Germinal center (tissue), 1 donor: ENCODE measurements at regions not wholly inside any gene's neighbourhood (a gene's known extent, or its start where the extent isn't known, plus 50 kb on each side); places are given as distances from the start of the nearest gene placed in this dataset.
"Not testable (repeated sequence)": the region's sequence is repeated elsewhere in the genome, so short reads cannot be mapped to it uniquely, and the experiment has no call there.

ENCODE experiments used
- DNase-seq: peaks from one replicate; pipeline ENCODE4 v3.0.0; 2012; ENCODE audit warnings: mixed read lengths, low spot score

GRCh38 chr7:88614736-88615135 is 144.8 kb upstream of the ZNF804B start:
- DNase-seq, result no peak

- DNase-seq, result no peak
Observed at GRCh38 chr7:88610942-88611341, 148.6 kb upstream of the ZNF804B start.

DNA sequence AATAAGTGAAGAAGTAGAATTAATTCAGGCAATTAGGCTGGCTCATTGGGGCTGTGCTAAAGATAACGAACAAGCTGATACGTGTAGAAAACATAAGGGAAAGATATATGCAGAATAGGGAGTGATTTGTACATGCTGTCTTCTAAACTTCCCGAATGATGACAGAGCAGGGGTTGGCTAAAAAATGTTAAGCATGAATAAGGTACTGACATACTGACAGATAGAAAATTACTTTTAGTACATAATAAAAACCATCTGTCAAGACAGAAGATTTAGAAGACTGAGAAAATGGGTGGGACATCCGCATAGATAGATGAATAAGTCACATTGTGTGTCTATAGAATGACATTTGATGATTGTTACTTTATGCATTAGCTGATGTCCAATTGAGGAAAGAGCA is 158.8 kb upstream of the ZNF804B start:
- no peak for DNase-seq

DNA sequence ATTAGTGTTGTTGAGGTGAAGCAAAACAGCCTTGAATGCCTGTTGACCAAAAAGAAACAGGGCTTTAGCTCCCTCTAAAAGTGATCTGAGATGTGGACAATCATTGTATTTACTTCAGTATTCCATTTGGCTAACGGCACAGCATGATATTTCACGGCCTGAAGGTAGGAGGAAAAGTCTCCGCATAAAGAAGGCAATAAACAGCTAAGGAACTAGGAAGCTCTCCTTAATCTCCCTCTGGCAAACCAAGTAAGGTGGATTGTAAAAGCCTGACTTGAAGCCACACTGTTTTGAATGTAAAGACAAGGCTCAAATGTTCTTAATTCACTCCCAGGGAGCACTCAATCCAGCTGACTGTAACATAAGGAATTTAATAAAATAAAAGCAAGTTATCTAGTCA is 160.0 kb upstream of the ZNF804B start:
- DNase-seq, result no peak

GRCh38 chr7:88597941-88598425 is 161.5 kb upstream of the ZNF804B start:
- DNase-seq, result no peak

- no peak for DNase-seq
Observed at GRCh38 chr7:88590963-88591362, 168.5 kb upstream of the ZNF804B start.

GRCh38 chr7:88589927-88590326 is 169.6 kb upstream of the ZNF804B start:
- no peak for DNase-seq

- no peak for DNase-seq
Observed at GRCh38 chr7:88586890-88587289, 172.6 kb upstream of the ZNF804B start.

GRCh38 chr7:88586219-88586618 is 173.3 kb upstream of the ZNF804B start:
- DNase-seq, result no peak

GRCh38 chr7:88576720-88577119 is 182.8 kb upstream of the ZNF804B start:
- no peak for DNase-seq

DNA sequence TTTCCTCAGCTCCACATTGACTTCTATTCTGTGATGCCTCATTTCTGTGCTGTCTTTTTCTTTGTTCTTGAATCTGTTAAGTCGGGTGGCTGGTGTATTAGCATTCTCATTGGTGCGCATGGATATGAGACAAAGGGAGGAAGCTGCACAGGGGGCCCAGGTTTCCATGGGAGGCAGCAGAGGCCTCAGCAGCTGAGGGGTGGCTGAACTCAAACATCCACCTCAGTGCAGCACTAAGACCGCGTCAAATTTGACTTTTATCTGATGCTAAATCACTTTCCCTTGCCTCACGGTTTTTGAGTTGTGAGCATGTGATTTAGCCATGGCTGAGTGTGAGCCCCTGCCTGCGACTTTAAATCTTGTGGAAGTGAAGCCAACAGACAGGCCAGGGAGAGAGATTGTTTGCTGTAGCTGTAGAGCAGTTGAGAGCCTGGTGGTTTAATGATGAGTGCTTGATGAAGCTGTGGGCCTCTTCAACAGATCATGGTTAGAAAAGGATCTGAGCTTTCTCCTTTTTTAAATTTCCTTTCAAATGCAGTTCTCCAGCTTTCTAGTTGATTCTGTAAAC is 193.3 kb upstream of the ZNF804B start:
- no peak for DNase-seq

- no peak for DNase-seq
Observed at GRCh38 chr7:88565401-88565800, 194.1 kb upstream of the ZNF804B start.

DNA sequence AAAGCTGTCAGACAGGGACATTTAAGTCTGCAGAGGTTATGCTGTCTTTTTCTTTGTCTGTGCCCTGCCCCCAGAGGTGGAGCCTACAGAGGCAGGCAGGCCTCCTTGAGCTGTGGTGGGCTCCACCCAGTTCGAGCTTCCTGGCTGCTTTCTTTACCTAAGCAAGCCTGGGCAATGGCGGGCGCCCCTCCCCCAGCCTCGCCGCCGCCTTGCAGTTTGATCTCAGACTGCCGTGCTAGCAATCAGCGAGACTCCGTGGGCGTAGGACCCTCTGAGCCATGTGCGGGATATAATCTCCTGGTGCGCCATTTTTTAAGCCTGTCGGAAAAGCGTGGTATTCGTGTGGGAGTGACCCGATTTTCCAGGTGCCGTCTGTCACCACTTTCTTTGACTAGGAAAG is 203.1 kb upstream of the ZNF804B start:
- DNase-seq, result not testable (repeated sequence)

DNA sequence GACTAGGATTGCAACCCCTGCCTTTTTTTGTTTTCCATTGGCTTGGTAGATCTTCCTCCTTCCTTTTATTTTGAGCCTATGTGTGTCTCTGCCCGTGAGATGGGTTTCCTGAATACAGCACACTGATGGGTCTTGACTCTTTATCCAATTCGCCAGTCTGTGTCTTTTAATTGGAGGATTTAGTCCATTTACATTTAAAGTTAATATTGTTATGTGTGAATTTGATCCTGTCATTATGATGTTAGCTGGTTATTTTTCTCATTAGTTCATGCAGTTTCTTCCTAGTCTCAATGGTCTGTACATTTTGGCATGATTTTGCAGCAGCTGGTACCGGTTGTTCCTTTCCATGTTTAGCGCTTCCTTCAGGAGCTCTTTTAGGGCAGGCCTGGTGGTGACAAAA is 204.7 kb upstream of the ZNF804B start:
- not testable (repeated sequence) for DNase-seq

DNA sequence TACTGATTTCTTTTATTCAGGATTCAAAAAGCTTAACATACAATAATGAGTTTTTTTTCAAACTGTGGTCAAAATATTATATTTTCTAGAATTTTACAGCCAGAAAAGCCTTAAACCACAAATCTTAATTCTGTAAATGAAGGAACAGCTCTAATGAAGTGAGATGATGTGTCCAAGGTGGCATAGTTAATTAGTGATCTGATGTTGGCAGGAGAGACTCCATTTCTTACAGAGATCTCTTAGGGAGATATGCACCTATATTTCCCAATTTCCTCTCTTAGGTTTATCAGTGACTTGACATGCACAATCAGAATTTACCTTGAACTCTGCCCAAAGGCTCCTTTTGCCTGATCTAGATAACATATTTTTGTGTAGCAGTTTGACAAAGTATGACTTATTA is 211.1 kb upstream of the ZNF804B start:
- DNase-seq, result no peak

DNA sequence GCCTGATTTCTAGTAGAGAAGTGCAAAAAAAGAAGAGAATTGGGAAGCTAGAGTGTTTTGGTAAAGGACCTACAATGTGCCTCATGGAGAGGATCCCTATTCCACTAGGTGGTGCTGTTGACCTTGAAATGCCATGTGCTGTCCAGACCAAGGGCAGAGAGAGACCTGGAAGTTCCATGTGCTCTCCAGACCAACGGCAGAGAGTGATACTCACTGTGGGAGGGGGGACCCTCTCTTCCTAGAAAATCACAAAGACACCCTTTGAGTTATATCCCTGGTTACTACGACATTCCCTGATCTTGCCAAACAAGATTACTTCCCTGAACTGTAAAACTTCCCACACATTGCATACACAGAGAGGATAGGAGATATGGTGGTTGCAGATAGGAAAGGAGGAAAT is 212.7 kb upstream of the ZNF804B start:
- DNase-seq, result no peak

DNA sequence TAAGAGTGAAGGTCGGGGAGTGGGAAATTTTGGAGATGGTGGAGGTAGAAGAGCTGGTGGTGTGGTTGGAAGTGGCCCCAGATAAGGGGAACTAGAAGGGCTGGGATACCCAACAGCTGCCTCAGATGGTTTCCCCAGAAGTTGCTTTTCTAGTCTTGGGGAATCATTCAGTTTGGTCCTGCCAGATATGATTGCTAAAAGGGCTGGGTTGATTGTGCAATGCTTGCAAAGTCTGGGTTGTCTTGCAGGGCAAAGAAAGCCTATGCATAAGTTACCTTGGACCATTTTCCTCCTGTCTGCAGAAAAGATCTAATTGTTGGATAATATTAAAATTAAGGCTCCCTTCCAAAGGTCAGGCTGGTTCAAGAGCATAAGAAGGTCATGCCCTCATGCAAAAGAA is 213.8 kb upstream of the ZNF804B start:
- DNase-seq, result no peak

- no peak for DNase-seq
Observed at GRCh38 chr7:88540012-88540411, 219.5 kb upstream of the ZNF804B start.

DNA sequence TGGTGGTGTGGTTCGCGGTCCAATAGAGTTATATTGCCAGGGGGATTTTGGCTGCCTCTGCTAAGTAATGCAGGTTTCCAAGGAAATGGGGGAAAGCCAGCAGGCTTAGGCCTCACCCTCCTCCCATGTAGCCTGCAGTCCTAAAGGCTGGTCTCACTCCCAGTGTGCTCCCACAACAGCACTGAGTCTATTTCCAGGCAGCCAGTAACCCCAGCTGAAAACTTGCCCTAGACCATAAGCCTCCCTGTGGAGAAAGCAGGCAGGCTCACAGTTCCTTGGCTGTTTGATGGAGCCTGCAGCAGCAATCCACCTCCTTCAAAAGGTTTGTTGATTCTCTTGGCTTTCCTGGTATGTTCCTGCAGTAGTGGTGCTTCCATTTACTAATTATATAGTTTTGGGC is 220.0 kb upstream of the ZNF804B start:
- no peak for DNase-seq

DNA sequence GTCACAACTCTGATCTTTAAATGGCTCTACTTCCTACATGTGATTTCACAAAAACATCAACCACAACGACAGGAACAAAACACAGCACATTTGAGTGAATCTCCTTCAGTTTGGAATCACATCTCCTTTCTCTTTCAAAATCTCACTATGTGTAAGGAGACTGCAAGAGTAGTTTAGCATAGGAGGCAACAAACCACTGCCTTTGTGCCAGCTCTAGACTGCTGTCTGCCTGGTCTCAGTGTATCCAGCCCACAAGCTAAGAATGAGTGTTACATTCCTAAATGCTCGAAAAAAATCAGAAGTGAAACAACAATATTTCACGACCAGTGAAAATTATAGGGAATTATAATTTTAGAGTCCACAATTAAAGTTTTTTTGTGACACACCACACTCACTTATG is 217.0 kb upstream of the STEAP4 start:
- no peak for DNase-seq

- no peak for DNase-seq
Observed at GRCh38 chr7:88522771-88523293, 216.1 kb upstream of the STEAP4 start.

DNA sequence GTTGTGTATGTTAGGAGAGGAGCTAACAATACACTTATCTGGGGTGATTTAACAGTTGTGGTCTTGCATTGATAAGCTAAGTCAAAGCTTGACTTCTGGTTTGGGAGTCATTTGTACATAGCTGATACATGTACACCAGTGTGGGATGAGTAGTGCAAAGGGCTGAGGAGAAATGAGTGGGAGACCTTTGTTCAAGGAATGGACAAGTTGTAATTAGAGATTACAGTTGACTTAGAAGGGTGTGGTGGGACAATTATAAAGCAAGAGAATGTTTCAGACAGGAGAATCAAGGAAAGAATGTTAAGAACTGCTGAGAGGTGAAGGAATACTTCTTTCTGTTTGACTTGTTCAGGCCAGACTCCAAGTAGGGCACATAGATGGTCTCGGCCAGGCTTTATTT is 209.7 kb upstream of the STEAP4 start:
- DNase-seq, result no peak

DNA sequence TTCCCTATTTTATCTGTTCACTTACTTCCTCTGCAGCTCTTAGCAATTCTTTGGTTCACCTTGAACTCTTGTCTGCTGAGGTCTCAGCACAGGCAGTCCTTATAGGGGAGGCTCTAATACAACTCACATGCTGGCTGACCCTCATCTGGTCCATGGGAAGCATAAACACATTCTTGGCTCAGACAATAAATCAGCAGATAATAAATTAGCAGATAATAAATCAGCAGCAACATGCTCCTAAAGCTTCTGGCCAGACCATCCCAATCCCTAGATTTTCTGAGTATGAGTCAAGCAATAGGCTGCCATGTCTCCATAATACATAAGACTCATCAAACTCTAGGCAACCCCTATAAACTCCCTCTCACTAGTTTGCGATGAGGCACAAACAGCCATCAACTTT is 208.6 kb upstream of the STEAP4 start:
- no peak for DNase-seq

DNA sequence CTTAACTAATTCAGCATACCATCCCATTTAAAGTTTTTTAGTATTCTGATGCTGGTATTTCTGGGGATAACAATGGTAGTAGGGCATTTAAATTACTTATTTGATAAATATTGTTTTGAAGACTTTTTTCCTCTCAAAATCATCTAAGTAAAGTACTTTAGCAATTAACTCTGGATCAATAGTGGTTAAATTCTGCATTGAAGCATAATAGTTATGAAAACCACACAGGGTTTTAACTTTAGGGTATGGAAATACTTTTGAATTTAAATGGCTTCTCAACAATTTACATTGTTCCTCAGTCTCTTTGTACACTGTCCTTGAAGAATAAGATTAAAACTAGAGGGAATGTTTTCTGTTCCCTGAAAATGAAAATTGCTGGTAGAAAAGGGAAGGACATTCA is 202.6 kb upstream of the STEAP4 start:
- no peak for DNase-seq

GRCh38 chr7:88500131-88500530 is 193.4 kb upstream of the STEAP4 start:
- no peak for DNase-seq
